GM12878 (cell line): ENCODE measurements at regions not wholly inside any gene's neighbourhood (a gene's known extent, or its start where the extent isn't known, plus 50 kb on each side); places are given as distances from the start of the nearest gene placed in this dataset.

Source experiments
- BACH1 ChIP-seq: fragments of 450-650 bp; IDR thresholded peaks from 2 replicates; pipeline ENCODE4 v1.6.1; 2017; ENCODE audit warnings: mild to moderate bottlenecking, borderline replicate concordance
- ETV6 ChIP-seq, 2 experiments: fragments of 450-650 bp in 1 of 2; IDR thresholded peaks in 1 of 2; conservative IDR thresholded peaks in 1 of 2; 2 replicates each; pipeline ENCODE4 v1.6.1; 2014; ENCODE audit warnings: antibody characterized with exemption in 1 of 2, borderline replicate concordance in 1 of 2, low read depth in 1 of 2, mild to moderate bottlenecking in 1 of 2, moderate library complexity in 1 of 2
- FOXK2 ChIP-seq: fragments of 450-650 bp; IDR thresholded peaks from 2 replicates; pipeline ENCODE4 v1.6.1; 2017; ENCODE audit warnings: mild to moderate bottlenecking, moderate library complexity
- FOXM1 ChIP-seq: IDR thresholded peaks from 2 replicates; pipeline ENCODE4 v1.6.1; 2012; ENCODE audit warnings: low read depth, mild to moderate bottlenecking, inconsistent platforms, low read length, moderate library complexity
- GABPA ChIP-seq: IDR thresholded peaks from 2 replicates; pipeline ENCODE4 v1.6.1; 2014; ENCODE audit warnings: antibody characterized with exemption, low read depth, mild to moderate bottlenecking, inconsistent platforms
- HCFC1 ChIP-seq: fragments of 150-350 bp; IDR thresholded peaks from 2 replicates; pipeline ENCODE4 v1.6.1; 2014; ENCODE audit warnings: low read length
- IKZF1 ChIP-seq: fragments of 450-650 bp; conservative IDR thresholded peaks from 2 replicates; pipeline ENCODE4 v1.6.1; 2017; ENCODE audit warnings: antibody characterized with exemption, mild to moderate bottlenecking
- IRF3 ChIP-seq: fragments of 450-650 bp; IDR thresholded peaks from 2 replicates; pipeline ENCODE4 v1.6.1; 2014; ENCODE audit warnings: mild to moderate bottlenecking
- NBN ChIP-seq: fragments of 450-650 bp; IDR thresholded peaks from 2 replicates; pipeline ENCODE4 v1.6.1; 2016
- NR2C1 ChIP-seq: fragments of 450-650 bp; IDR thresholded peaks from 2 replicates; pipeline ENCODE4 v1.6.1; 2017; ENCODE audit warnings: antibody characterized with exemption, mild to moderate bottlenecking, moderate library complexity
- PKNOX1 ChIP-seq: fragments of 450-650 bp; IDR thresholded peaks from 2 replicates; pipeline ENCODE4 v1.6.1; 2016; ENCODE audit warnings: mild to moderate bottlenecking
- PRDM15 ChIP-seq: fragments of 450-650 bp; formaldehyde crosslinking; IDR thresholded peaks from 2 replicates; pipeline ENCODE4 v1.4.0; 2020; ENCODE audit warnings: mild to moderate bottlenecking, moderate library complexity
- RBBP5 ChIP-seq: fragments of 200-600 bp; sonication (generic); conservative IDR thresholded peaks from 2 replicates; pipeline ENCODE4 v1.6.1; 2016
- RELB ChIP-seq: fragments of 450-650 bp; IDR thresholded peaks from 2 replicates; pipeline ENCODE4 v1.6.1; 2017; ENCODE audit warnings: low read depth, mild to moderate bottlenecking, moderate library complexity
- SIN3A ChIP-seq: IDR thresholded peaks from 2 replicates; pipeline ENCODE4 v1.6.1; 2012; ENCODE audit warnings: low read depth, low read length, improper control_type of control experiment
- SMC3 ChIP-seq: IDR thresholded peaks from 2 replicates; pipeline ENCODE4 v1.6.1; 2011; ENCODE audit warnings: low read length, improper control_type of control experiment, borderline replicate concordance
- SP1 ChIP-seq: IDR thresholded peaks from one replicate; pipeline ENCODE4 v1.6.1; 2011; ENCODE audit warnings: low read depth, low read length
- TARDBP ChIP-seq: IDR thresholded peaks from 2 replicates; pipeline ENCODE4 v1.6.1; 2016; ENCODE audit warnings: borderline replicate concordance
- ZNF592 ChIP-seq: fragments of 450-650 bp; IDR thresholded peaks from 2 replicates; pipeline ENCODE4 v1.6.1; 2017; ENCODE audit warnings: mild to moderate bottlenecking, moderate library complexity

- TF ChIP-seq IRF3 (no peak), NR2C1 (no peak), GABPA (no peak), RELB (peak; percentile 81), SMC3 (no peak), NBN (0 out of 2 replicates have a peak, but pooled peaks have one; percentile 30), PKNOX1 (no peak), SP1 (no peak), HCFC1 (no peak), ZNF592 (no peak), ETV6 (conservative IDR thresholded peaks at IDR 0.05 in 1 of 2, IDR thresholded peaks at IDR 0.05 in 1 of 2; ENCODE audit: borderline replicate concordance in 1 of 2, low read depth in 1 of 2) (no peak), RBBP5 (no peak), IKZF1 (peak; percentile 64), FOXM1 (no peak), BACH1 (no peak), PRDM15 (CRISPR knock-in tag) (no peak), FOXK2 (no peak), TARDBP (no peak), SIN3A (no peak)
Observed at GRCh38 chr16:48907906-48908634, 298.1 kb upstream of the N4BP1 start (continued).
